ENCODE measurements at regions not wholly inside any gene's neighbourhood (a gene's known extent, or its start where the extent isn't known, plus 50 kb on each side); places are given as distances from the start of the nearest gene placed in this dataset.

DNA sequence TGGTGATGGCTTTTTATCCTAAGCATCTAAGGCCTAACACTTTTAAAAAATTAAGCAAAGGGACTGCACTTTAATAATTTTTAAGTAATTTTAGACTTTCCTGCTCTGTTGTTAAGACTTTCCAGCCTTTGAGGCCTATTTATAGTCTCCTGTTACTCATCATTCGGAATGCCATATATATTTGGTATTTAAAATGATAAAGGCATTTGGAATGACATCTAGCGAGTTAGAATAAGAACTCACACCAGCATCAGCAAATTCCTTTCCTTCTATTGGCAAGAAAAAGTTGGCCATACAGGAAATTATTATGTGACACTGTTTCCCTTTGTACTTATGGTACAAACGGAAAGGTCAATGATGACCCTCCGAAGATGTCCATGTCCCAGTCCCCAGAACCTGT is 88.1 kb upstream of the STMND1 start (continued):
- TF ChIP-seq GABPA (IDR thresholded peaks at IDR 0.05; ENCODE audit: low read depth), result no peak
- TF ChIP-seq TEAD4 (IDR thresholded peaks at IDR 0.05; ENCODE audit: borderline replicate concordance, insufficient read depth), result 0 out of 2 replicates have a peak, but pooled peaks have one; percentile 57
- TF ChIP-seq RAD21 (IDR thresholded peaks at IDR 0.05; ENCODE audit: low read length), result no peak
- TF ChIP-seq, protein P1, sequence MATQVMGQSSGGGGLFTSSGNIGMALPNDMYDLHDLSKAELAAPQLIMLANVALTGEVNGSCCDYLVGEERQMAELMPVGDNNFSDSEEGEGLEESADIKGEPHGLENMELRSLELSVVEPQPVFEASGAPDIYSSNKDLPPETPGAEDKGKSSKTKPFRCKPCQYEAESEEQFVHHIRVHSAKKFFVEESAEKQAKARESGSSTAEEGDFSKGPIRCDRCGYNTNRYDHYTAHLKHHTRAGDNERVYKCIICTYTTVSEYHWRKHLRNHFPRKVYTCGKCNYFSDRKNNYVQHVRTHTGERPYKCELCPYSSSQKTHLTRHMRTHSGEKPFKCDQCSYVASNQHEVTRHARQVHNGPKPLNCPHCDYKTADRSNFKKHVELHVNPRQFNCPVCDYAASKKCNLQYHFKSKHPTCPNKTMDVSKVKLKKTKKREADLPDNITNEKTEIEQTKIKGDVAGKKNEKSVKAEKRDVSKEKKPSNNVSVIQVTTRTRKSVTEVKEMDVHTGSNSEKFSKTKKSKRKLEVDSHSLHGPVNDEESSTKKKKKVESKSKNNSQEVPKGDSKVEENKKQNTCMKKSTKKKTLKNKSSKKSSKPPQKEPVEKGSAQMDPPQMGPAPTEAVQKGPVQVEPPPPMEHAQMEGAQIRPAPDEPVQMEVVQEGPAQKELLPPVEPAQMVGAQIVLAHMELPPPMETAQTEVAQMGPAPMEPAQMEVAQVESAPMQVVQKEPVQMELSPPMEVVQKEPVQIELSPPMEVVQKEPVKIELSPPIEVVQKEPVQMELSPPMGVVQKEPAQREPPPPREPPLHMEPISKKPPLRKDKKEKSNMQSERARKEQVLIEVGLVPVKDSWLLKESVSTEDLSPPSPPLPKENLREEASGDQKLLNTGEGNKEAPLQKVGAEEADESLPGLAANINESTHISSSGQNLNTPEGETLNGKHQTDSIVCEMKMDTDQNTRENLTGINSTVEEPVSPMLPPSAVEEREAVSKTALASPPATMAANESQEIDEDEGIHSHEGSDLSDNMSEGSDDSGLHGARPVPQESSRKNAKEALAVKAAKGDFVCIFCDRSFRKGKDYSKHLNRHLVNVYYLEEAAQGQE (IDR thresholded peaks at IDR 0.05; ENCODE audit: low read depth, low read length), result no peak
- no peak for TF ChIP-seq CHD2 (IDR thresholded peaks at IDR 0.05; ENCODE audit: low read length, partially characterized antibody)
- TF ChIP-seq, protein P2, sequence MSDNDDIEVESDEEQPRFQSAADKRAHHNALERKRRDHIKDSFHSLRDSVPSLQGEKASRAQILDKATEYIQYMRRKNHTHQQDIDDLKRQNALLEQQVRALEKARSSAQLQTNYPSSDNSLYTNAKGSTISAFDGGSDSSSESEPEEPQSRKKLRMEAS (IDR thresholded peaks at IDR 0.05; ENCODE audit: low read depth), result no peak; the same call in 1 of the 2 replicates
- TF ChIP-seq SMC3 (IDR thresholded peaks at IDR 0.05; ENCODE audit: low read depth, low read length), result no peak
- no peak for TF ChIP-seq YY1 (IDR thresholded peaks at IDR 0.05; ENCODE audit: low read depth)
- TF ChIP-seq, protein P3, sequence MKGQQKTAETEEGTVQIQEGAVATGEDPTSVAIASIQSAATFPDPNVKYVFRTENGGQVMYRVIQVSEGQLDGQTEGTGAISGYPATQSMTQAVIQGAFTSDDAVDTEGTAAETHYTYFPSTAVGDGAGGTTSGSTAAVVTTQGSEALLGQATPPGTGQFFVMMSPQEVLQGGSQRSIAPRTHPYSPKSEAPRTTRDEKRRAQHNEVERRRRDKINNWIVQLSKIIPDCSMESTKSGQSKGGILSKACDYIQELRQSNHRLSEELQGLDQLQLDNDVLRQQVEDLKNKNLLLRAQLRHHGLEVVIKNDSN (IDR thresholded peaks at IDR 0.05; ENCODE audit: borderline replicate concordance, low read depth), result no peak
- no peak for TF ChIP-seq FOXJ3 (CRISPR knock-in tag; IDR thresholded peaks at IDR 0.05)
- TF ChIP-seq NFIC (IDR thresholded peaks at IDR 0.05; ENCODE audit: borderline replicate concordance), result peak; percentile 51; the same call in 1 of the 2 replicates
- no peak for TF ChIP-seq SIN3A (IDR thresholded peaks at IDR 0.05; ENCODE audit: borderline replicate concordance, low read depth, low read length)
- TF ChIP-seq TAF1 (IDR thresholded peaks at IDR 0.05; ENCODE audit: borderline replicate concordance, low read depth, low read length), result no peak
- peak; percentile 97 for TF ChIP-seq MEF2A (IDR thresholded peaks at IDR 0.05; ENCODE audit: borderline replicate concordance, low read depth)
- TF ChIP-seq MXI1 (IDR thresholded peaks at IDR 0.05; ENCODE audit: low read depth, low read length), result no peak
- TF ChIP-seq JUND (IDR thresholded peaks at IDR 0.05), result peak; percentile 85

DNA sequence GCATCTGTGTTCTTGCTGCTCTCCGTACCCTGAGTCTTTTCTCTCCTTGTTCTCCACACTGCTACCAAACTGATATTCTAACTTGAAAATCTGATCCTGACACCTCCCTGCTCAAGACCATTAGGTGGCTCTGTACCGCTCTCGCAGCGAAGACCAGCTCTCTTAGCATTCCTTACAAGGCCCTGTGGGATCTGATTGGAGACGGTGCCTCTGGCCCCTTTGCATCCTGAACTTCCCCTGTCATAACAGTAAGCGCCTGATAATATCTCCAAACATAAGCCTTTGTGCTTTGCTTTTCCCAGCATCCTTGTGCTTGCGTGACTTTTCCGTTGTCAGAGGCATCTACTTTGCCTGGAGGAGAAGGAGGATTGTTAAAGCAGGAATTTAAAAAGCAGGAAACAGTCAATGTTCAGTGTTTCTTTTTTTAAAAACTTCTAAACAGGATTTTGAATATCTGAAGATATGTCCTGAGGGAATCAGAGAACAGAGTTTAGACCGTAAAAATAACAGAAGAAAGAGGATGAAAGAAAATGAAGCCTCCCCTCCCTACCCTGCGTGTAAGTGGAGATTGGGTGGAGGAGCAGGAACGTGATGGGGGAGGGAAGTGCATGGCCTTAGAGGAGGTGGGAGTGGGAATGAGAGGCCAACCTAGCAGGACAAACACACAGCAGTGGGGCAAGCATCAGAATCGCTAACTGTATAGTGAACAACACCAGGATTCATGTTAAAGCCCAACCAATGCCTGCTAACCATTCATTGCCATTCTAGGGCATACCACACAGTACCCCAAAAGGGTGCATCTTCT is 89.2 kb upstream of the STMND1 start:
- peak overlapping the region; percentile 30 for H3K4me2 ChIP-seq
- DNase-seq, result peak; percentile 45
- peaks cover 16% of the 10 kb centered on the region for H3F3A ChIP-seq (replicated peaks; ENCODE audit: insufficient read depth)
- H4K20me1 ChIP-seq (ENCODE audit: insufficient read depth), result no peaks in the 10 kb centered on the region
- TF ChIP-seq, protein P2 (IDR thresholded peaks at IDR 0.05; ENCODE audit: low read depth), result peak; percentile 31; the same call in 1 of the 2 replicates
- TF ChIP-seq, protein P4, sequence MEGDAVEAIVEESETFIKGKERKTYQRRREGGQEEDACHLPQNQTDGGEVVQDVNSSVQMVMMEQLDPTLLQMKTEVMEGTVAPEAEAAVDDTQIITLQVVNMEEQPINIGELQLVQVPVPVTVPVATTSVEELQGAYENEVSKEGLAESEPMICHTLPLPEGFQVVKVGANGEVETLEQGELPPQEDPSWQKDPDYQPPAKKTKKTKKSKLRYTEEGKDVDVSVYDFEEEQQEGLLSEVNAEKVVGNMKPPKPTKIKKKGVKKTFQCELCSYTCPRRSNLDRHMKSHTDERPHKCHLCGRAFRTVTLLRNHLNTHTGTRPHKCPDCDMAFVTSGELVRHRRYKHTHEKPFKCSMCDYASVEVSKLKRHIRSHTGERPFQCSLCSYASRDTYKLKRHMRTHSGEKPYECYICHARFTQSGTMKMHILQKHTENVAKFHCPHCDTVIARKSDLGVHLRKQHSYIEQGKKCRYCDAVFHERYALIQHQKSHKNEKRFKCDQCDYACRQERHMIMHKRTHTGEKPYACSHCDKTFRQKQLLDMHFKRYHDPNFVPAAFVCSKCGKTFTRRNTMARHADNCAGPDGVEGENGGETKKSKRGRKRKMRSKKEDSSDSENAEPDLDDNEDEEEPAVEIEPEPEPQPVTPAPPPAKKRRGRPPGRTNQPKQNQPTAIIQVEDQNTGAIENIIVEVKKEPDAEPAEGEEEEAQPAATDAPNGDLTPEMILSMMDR (IDR thresholded peaks at IDR 0.05), result peak; percentile 45
- TF ChIP-seq RAD21 (IDR thresholded peaks at IDR 0.05; ENCODE audit: low read length), result peak; percentile 23; the same call in 1 of the 2 replicates
- peak; percentile 30; the same call in 1 of the 2 replicates for TF ChIP-seq TCF12 (IDR thresholded peaks at IDR 0.05)
- peak; percentile 54; the same call in 1 of the 2 replicates for TF ChIP-seq GATA2 (CRISPR knock-in tag; IDR thresholded peaks at IDR 0.05)
- TF ChIP-seq GABPA (IDR thresholded peaks at IDR 0.05; ENCODE audit: low read depth), result no peak
- 0 out of 2 replicates have a peak, but pooled peaks cover 6% of the 10 kb centered on the region for H3K9me3 ChIP-seq
- H2AFZ ChIP-seq (ENCODE audit: low read depth), result peak overlapping the region; percentile 61
- no peaks in the 10 kb centered on the region for H3K79me2 ChIP-seq (ENCODE audit: insufficient read depth)
- ChIA-PET CTCF (interaction anchor here (0.8 to 1.3 kb wide), 2 partner anchors 38 to 77 kb away, joined by 3 read pairs; no protein-coding TSS in a partner anchor), POLR2A (no interaction called here)
- H3K36me3 ChIP-seq (replicated peaks in 1 of 2; ENCODE audit: control insufficient read depth in 1 of 2, insufficient read depth in 2 of 2, low read length in 1 of 2), result no peaks in the 10 kb centered on the region
- peak overlapping the region in 1 of 2 experiments; percentile 90; a peak in 3 of 4 replicates for H3K27ac ChIP-seq (ENCODE audit: low read depth in 2 of 2, low read length in 1 of 2)
- H3K4me1 ChIP-seq (ENCODE audit: control insufficient read depth in 1 of 2, insufficient read depth in 2 of 2, low read depth in 1 of 2, low read length in 1 of 2), result peaks cover 7 to 17% of the 10 kb centered on the region in 2 experiments; a peak in 3 of 4 replicates
- H3K9ac ChIP-seq, result peak overlapping the region; percentile 64
- 47% methylated on average over 12 of the region's 12 CpGs for WGBS (ENCODE audit: low lambda C conversion rate)
- peak overlapping the region in 1 of 2 experiments; percentile 10; a peak in 1 of 4 replicates for H3K4me3 ChIP-seq (ENCODE audit: low read depth in 2 of 2, low read length in 1 of 2)
- no peaks in the 10 kb centered on the region for H3K9me2 ChIP-seq
- no peaks in the 10 kb centered on the region for H3K27me3 ChIP-seq (ENCODE audit: insufficient read depth)
